Tibial artery (tissue), 4 donors: ENCODE measurements at regions not wholly inside any gene's neighbourhood (a gene's known extent, or its start where the extent isn't known, plus 50 kb on each side); places are given as distances from the start of the nearest gene placed in this dataset.

Source experiments
- DNase-seq, 2 donors: peaks; one replicate each; pipeline ENCODE4 v3.0.0-alpha.2; 2019
- H3K27ac ChIP-seq, 2 donors: fragments of 200-600 bp; sonication (generic) in 1 of 2; 1 replicate in 1 of 2; 2 replicates in 1 of 2; pipeline ENCODE4 v1.5.1; 2018 to 2019; ENCODE audit warnings: mild to moderate bottlenecking in 1 of 2
- H3K27me3 ChIP-seq, 2 donors: fragments of 200-600 bp; sonication (generic) in 1 of 2; one replicate each; pipeline versions ENCODE4 v1.5.1 to v1.6.0; 2016 to 2019
- H3K36me3 ChIP-seq, 3 donors: fragments of 200-600 bp; sonication (generic) in 2 of 3; one replicate each; pipeline ENCODE4 v1.5.1; 2016 to 2019; ENCODE audit warnings: mild to moderate bottlenecking in 2 of 3
- H3K4me1 ChIP-seq, 4 donors: fragments of 200-600 bp; sonication (generic) in 2 of 4; 1 replicate in 3 of 4; 2 replicates in 1 of 4; pipeline ENCODE4 v1.5.1; 2016 to 2019
- H3K4me3 ChIP-seq, 2 donors: fragments of 200-600 bp; sonication (generic) in 1 of 2; 1 replicate in 1 of 2; 2 replicates in 1 of 2; pipeline ENCODE4 v1.5.1; 2018 to 2019; ENCODE audit warnings: mild to moderate bottlenecking in 2 of 2
- H3K9me3 ChIP-seq, 3 donors: fragments of 200-600 bp; sonication (generic) in 1 of 3; one replicate each; pipeline ENCODE4 v1.5.1; 2016 to 2019
- CTCF ChIP-seq, 2 experiments: fragments of 200-600 bp in 1 of 2; fragments of 450-650 bp in 1 of 2; IDR thresholded peaks; one replicate each; pipeline ENCODE4 v1.5.1; 2017 to 2019; ENCODE audit warnings: antibody characterized with exemption in 2 of 2, mild to moderate bottlenecking in 1 of 2, moderate library complexity in 1 of 2
- intact Hi-C: fragments of 100-400 bp; cut with DNase I; formaldehyde crosslinking; loops from one replicate; pipeline ENCODE4 v1.15.0; 2023; ENCODE audit warnings: low total_unique reads

GRCh38 chr10:44015702-44016500, 367.2 kb upstream of the ZNF32 start:
- peak overlapping the region; percentile 79 to 84 for H3K27ac ChIP-seq
- H3K4me3 ChIP-seq, result no peak overlapping the region
- intact Hi-C loops, result loop anchor here (10.0 kb wide), 1 partner anchor 51 kb away; no protein-coding TSS in a partner anchor

GRCh38 chr10:44014644-44015250, 366.1 kb upstream of the ZNF32 start:
- no peaks in the 10 kb centered on the region for H3K9me3 ChIP-seq
- H3K36me3 ChIP-seq, result no peaks in the 10 kb centered on the region
- no peaks in the 10 kb centered on the region for H3K27me3 ChIP-seq
- H3K4me3 ChIP-seq, result no peak overlapping the region
- H3K27ac ChIP-seq, result peak overlapping the region; percentile 79 to 84
- no peak for DNase-seq
- no peak for TF ChIP-seq CTCF (IDR thresholded peaks at IDR 0.05)
- H3K4me1 ChIP-seq, result peaks cover 0 to 57% (median 42%) of the 10 kb centered on the region in 4 donors
- intact Hi-C loops, result loop anchor here (10.0 kb wide), 1 partner anchor 50 kb away; no protein-coding TSS in a partner anchor

More at GRCh38 chr10:44015702-44016500, 367.2 kb upstream of the ZNF32 start:
- H3K4me1 ChIP-seq, result peaks cover 0 to 50% (median 34%) of the 10 kb centered on the region in 4 donors
- no peaks in the 10 kb centered on the region for H3K9me3 ChIP-seq
- H3K27me3 ChIP-seq, result no peaks in the 10 kb centered on the region
- no peak for DNase-seq
- no peaks in the 10 kb centered on the region for H3K36me3 ChIP-seq
- TF ChIP-seq CTCF (IDR thresholded peaks at IDR 0.05), result no peak

DNA sequence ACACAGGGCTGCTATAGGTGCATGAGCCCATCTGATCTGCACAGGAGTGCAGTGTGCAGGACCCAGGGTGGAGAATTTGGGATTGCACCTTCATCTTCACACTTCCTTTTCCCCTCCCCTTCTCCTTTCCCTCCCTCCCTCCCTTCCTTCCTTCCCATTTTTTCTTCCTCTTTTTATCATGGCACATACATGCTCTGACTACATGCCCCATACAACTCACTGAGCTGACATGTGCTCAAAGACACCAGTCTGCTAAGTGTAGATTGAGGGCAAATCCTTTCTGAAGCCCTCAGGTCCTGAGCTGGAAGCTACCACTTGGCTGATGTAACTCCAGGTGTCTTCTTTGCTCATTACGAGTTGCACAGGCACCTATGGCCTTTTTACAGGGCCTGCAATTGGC, 365.3 kb upstream of the ZNF32 start:
- intact Hi-C loops, result loop anchor here (10.0 kb wide), 1 partner anchor 49 kb away; no protein-coding TSS in a partner anchor
- TF ChIP-seq CTCF (IDR thresholded peaks at IDR 0.05), result no peak
- no peaks in the 10 kb centered on the region for H3K27me3 ChIP-seq
- H3K4me3 ChIP-seq, result no peak overlapping the region
- H3K9me3 ChIP-seq, result no peaks in the 10 kb centered on the region
- DNase-seq, result no peak
- no peak overlapping the region for H3K27ac ChIP-seq
- H3K36me3 ChIP-seq, result no peaks in the 10 kb centered on the region
- peaks cover 0 to 64% (median 48%) of the 10 kb centered on the region in 4 donors for H3K4me1 ChIP-seq

- no peaks in the 10 kb centered on the region for H3K36me3 ChIP-seq
- no peaks in the 10 kb centered on the region for H3K27me3 ChIP-seq
- TF ChIP-seq CTCF (IDR thresholded peaks at IDR 0.05), result no peak
- no peak overlapping the region for H3K27ac ChIP-seq
- H3K9me3 ChIP-seq, result no peaks in the 10 kb centered on the region
- H3K4me3 ChIP-seq, result no peak overlapping the region
- intact Hi-C loops, result loop anchor here (10.0 kb wide), 1 partner anchor 48 kb away; no protein-coding TSS in a partner anchor
- DNase-seq, result no peak
- H3K4me1 ChIP-seq, result peaks cover 0 to 72% (median 54%) of the 10 kb centered on the region in 4 donors
These were observed 364.2 kb upstream of the ZNF32 start for GRCh38 chr10:44012921-44013320.

GRCh38 chr10:44011603-44011981, 362.9 kb upstream of the ZNF32 start:
- H3K27me3 ChIP-seq, result no peaks in the 10 kb centered on the region
- no peaks in the 10 kb centered on the region for H3K9me3 ChIP-seq
- H3K27ac ChIP-seq, result peak overlapping the region in 1 of 2 donors; percentile 71
- no peak for DNase-seq
- TF ChIP-seq CTCF (IDR thresholded peaks at IDR 0.05), result no peak
- H3K4me1 ChIP-seq, result peaks cover 0 to 62% (median 47%) of the 10 kb centered on the region in 4 donors
- no peaks in the 10 kb centered on the region for H3K36me3 ChIP-seq
- no peak overlapping the region for H3K4me3 ChIP-seq
- intact Hi-C loops, result loop anchor here (10.0 kb wide), 1 partner anchor 47 kb away; no protein-coding TSS in a partner anchor
